GM18873 (cell line): ENCODE measurements at regions not wholly inside any gene's neighbourhood (a gene's known extent, or its start where the extent isn't known, plus 50 kb on each side); places are given as distances from the start of the nearest gene placed in this dataset.

Experiments
- ATAC-seq: cut with Tn5 transposase; IDR thresholded peaks from one replicate; pipeline ENCODE4 v1.9.1; 2021; ENCODE audit warnings: mild to moderate bottlenecking, moderate library complexity, moderate number of reproducible peaks; ENCODE audit not compliant: unreplicated experiment, low FRiP score

DNA sequence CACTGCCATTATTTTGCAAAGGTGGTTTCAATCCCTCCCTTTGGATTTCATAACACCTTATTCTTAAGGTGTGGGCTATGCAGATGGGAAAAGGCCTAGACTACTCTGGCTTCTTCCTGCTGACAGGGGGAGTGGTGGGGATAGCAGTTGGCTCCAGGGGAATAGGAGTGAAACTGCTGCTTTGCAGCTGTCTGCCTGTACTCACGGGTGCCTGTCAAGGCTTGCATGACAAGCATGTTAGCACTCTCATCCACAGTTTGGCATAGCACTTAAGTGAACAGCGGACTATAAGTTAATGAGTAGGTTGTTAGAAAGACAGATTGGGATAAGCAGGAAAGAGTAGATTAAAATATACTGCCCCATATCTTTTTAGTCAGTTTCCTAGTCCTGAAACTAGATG lies 287.5 kb upstream of the DAB1 start:
- no peak for ATAC-seq

DNA sequence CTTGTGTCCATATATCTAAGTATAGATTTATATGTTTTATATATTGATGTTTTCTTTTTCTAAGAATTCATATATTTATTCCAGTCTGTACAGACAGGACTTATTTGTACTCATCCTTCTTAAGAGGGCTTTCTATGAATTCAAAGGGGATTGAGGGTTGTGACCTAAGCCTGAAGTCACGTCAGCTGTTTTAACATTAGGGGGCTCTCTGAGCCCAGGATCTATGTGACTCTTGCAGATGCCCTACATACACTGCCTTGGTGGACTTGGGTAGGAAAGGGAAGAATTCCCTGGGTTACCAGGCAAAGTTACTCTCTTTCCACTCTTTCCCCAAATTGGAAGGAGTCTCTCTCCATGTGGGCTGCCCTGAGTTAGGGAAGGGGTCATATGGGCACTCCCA lies 283.8 kb upstream of the DAB1 start:
- no peak for ATAC-seq

DNA sequence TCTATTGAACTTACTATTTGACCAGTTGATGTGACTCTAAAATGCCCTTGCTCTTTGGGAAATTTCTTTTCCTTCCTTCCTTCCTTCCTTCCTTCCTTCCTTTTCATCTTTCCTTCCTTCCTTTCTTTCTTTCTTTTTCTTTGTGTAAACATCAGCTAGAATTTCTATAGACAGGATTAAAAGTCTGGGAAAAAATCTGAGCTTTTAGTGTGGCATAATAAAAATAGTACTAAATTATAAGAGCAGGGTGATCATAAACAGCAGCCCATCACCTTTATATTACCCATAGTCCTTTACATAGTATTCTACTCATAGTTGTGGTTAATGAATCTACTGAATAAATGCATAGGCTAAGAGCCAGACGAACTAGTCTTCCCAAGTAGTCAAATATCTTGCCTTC lies 281.0 kb upstream of the DAB1 start:
- no peak for ATAC-seq

- ATAC-seq: no peak
These were observed 280.4 kb upstream of the DAB1 start for GRCh38 chr1:57704231-57704630.

DNA sequence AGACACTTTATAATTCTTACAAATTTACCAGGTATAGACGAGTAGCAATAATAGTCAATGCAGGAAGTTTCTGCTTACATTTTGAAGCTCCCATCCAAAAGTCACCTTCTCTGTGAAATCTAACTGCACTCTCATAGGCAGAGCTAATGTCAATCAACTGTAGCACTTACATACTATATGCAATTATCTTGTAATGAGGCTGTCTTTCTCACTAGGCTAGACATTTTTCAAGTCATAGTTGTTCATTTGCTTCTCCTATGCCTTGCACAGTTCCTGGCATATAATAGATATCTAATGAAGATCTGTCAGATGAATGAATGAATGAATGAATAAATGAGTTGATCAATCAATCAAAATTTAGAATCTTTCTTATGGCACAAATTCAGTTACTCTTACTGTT lies 273.0 kb upstream of the DAB1 start:
- no peak for ATAC-seq

DNA sequence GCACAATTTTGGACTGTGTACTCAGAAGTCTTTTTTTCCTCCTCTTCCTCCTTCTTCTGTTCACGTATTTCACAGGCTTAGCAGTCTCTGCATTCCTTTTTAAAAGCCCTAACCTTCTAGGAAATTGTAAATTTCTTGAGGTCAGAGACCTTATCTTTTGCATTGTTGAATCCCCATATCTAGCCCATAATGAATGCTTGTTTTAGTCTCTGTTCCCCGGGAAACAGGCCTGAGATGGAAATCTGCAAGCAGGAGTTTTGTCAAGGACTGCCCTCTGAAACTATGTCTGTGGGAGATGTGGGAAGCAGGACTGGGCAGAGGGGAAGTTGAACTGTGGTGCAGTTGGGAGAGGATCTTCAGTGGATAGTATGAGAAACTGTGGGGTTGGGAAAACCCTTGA lies 272.2 kb upstream of the DAB1 start:
- ATAC-seq: no peak

GRCh38 chr1:57686306-57686705 lies 262.4 kb upstream of the DAB1 start:
- ATAC-seq: no peak

GRCh38 chr1:57683037-57683942 lies 259.4 kb upstream of the DAB1 start:
- no peak for ATAC-seq

- no peak for ATAC-seq
These were observed 254.3 kb upstream of the DAB1 start for GRCh38 chr1:57678138-57678537.

- no peak for ATAC-seq
These were observed 251.9 kb upstream of the DAB1 start for GRCh38 chr1:57675776-57676175.

GRCh38 chr1:57674801-57675200 lies 250.9 kb upstream of the DAB1 start:
- no peak for ATAC-seq

- ATAC-seq: no peak
These were observed 248.7 kb upstream of the DAB1 start for GRCh38 chr1:57672346-57673140.

GRCh38 chr1:57671750-57672149 lies 247.9 kb upstream of the DAB1 start:
- no peak for ATAC-seq

DNA sequence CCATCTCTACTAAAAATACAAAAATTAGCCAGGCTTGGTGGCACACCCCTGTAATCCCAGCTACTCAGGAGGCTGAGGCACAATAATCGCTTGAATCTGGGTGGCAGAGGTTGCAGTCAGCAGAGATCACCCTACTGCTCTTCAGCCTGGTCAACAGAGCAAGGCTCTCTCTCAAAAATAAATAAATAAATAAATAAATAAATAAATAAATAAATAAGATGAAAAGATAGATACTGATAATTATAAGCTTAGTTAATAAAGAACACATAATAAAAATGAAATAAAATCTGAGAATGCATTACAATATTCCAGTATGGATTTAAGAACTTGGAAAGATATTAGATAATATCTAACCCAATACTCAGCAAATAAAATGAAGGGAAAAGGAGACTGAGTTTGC lies 235.9 kb upstream of the DAB1 start:
- ATAC-seq: no peak

GRCh38 chr1:57655161-57655560 lies 231.3 kb upstream of the DAB1 start:
- ATAC-seq: no peak

DNA sequence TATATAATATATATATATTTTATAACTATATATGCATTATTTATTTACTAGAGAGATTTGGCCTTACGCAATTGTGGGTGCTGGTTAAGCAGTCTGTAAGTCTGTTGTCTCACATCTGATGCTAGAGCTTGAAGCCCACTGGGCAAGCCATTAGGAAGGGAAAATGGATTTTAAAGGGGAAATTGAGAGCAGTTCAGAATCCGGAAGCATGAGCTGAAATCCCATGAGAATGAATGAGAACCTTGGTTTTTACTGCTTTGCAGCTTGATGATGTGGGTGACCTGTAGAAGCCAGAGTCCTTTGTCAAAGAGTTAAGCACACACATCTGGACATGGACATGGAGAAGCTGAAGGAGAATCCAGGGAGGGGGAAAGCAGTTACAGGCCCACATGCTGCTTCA lies 220.8 kb upstream of the DAB1 start:
- no peak for ATAC-seq

GRCh38 chr1:57638239-57638638 lies 214.4 kb upstream of the DAB1 start:
- no peak for ATAC-seq

GRCh38 chr1:57637155-57637554 lies 213.3 kb upstream of the DAB1 start:
- no peak for ATAC-seq

DNA sequence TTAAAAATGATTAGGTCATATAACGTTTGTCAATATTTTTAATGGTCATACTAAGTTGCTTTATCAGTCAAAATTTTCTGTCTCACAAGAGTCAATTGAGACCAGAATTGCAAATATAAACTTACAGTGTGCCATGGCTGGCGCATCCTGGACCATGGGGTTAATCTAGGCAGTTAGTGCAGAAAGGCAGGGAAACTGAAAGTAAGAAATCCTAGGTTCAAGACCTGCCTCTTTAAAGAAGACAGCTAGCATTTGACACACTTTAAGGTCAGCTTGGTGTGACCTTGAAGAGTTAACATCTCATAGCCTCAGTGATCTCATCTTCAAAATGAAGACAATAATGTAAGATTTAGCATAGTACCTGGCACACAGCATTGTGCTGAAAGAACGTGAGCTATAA lies 210.0 kb upstream of the DAB1 start:
- no peak for ATAC-seq

- no peak for ATAC-seq
These were observed 209.2 kb upstream of the DAB1 start for GRCh38 chr1:57633056-57633455.

DNA sequence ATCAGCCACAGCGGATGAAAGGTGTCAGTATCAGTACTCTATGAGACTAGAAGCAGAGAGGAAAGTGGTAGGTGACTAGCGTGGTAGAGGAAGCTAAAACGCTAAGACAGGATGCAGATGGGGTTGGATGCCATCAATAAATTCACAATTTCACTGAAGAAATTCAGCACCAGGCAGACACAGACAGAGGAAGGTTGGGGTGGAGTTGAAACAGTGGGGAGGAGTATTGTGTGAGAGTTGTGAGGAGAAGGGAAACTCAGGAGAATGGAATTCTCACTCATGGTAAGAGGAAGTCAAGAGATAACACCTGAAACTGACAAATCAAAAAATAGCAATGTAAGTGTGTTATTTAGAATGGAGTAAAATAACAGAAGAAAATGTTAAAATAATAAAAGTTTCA lies 208.5 kb upstream of the DAB1 start:
- no peak for ATAC-seq

GRCh38 chr1:57627612-57628011 lies 203.8 kb upstream of the DAB1 start:
- no peak for ATAC-seq
